ENCODE measurements at regions not wholly inside any gene's neighbourhood (a gene's known extent, or its start where the extent isn't known, plus 50 kb on each side); places are given as distances from the start of the nearest gene placed in this dataset.

- no peak for TF ChIP-seq CTCF (IDR thresholded peaks at IDR 0.05)
- TF ChIP-seq EZH2 (IDR thresholded peaks at IDR 0.05) = no peak
- no peak for TF ChIP-seq EZH2phosphoT487 (IDR thresholded peaks at IDR 0.05)
These were observed 540.5 kb upstream of the CITED2 start for GRCh38 chr6:139914910-139915309.
